Esophagus squamous epithelium (tissue), 5 donors: ENCODE measurements at regions not wholly inside any gene's neighbourhood (a gene's known extent, or its start where the extent isn't known, plus 50 kb on each side); places are given as distances from the start of the nearest gene placed in this dataset.

ENCODE experiments used
- DNase-seq: peaks from one replicate; lab custom pipeline; 2025; lab: John Stamatoyannopoulos, UW
- H3K27ac ChIP-seq, 4 donors: fragments of 200-600 bp; sonication (generic); one replicate each; pipeline ENCODE4 v1.5.1; 2016 to 2019; ENCODE audit warnings: mild to moderate bottlenecking in 1 of 4
- H3K27me3 ChIP-seq, 4 donors: fragments of 200-600 bp; sonication (generic); 1 replicate in 3 of 4; 2 replicates in 1 of 4; pipeline versions ENCODE4 v1.5.1 to v1.6.0; 2017 to 2021; ENCODE audit warnings: antibody characterized with exemption in 1 of 4
- H3K36me3 ChIP-seq, 3 donors: fragments of 200-600 bp; sonication (generic); one replicate each; pipeline ENCODE4 v1.5.1; 2016 to 2019
- H3K4me1 ChIP-seq, 3 donors: fragments of 200-600 bp; sonication (generic); one replicate each; pipeline ENCODE4 v1.5.1; 2017 to 2019
- H3K4me3 ChIP-seq, 4 donors: fragments of 200-600 bp; sonication (generic); 1 replicate in 3 of 4; 2 replicates in 1 of 4; pipeline ENCODE4 v1.5.1; 2016 to 2019; ENCODE audit warnings: mild to moderate bottlenecking in 2 of 4, moderate library complexity in 1 of 4
- H3K9me3 ChIP-seq, 3 donors: fragments of 200-600 bp; sonication (generic); one replicate each; pipeline ENCODE4 v1.5.1; 2016 to 2019
- CTCF ChIP-seq, 6 experiments: fragments of 450-650 bp in 4 of 6; fragments of 200-600 bp in 2 of 6; sonication (generic) in 2 of 6; IDR thresholded peaks; one replicate each; pipeline ENCODE4 v1.5.1; 2016 to 2019; ENCODE audit warnings: antibody characterized with exemption in 6 of 6, mild to moderate bottlenecking in 4 of 6, moderate library complexity in 4 of 6
- POLR2A ChIP-seq, 4 donors: fragments of 450-650 bp; IDR thresholded peaks; one replicate each; pipeline ENCODE4 v1.6.1; 2017; ENCODE audit warnings: antibody characterized with exemption in 4 of 4, mild to moderate bottlenecking in 4 of 4, moderate library complexity in 3 of 4
- WGBS, 2 donors: methylation state at CpG; one replicate each; pipeline ENCODE4 v1.1.5; 2018; 5-methylcytosine and 5-hydroxymethylcytosine counted together
- intact Hi-C: fragments of 100-400 bp; cut with DNase I; formaldehyde crosslinking; loops from one replicate; pipeline ENCODE4 v1.15.0; 2022
- donor health status: DM: yes; HTN: yes; CAD: no.

GRCh38 chr7:96638669-96639068 is 71.0 kb downstream of the SEM1 start:
- 76 to 85% methylated on average over 1 of the region's 1 CpG for WGBS, 2 donors
- H3K4me3 ChIP-seq = no peak overlapping the region
- H3K4me1 ChIP-seq = no peaks in the 10 kb centered on the region
- TF ChIP-seq POLR2A (IDR thresholded peaks at IDR 0.05) (no peak), CTCF (IDR thresholded peaks at IDR 0.05) (no peak)
- H3K27ac ChIP-seq = no peak overlapping the region
- no peaks in the 10 kb centered on the region for H3K9me3 ChIP-seq
- intact Hi-C loops = no loop called here
- no peak for DNase-seq
- H3K27me3 ChIP-seq = no peaks in the 10 kb centered on the region
- H3K36me3 ChIP-seq = no peaks in the 10 kb centered on the region

GRCh38 chr7:96637522-96637921 is 72.1 kb downstream of the SEM1 start:
- Histone ChIP-seq H3K4me3 (no peak overlapping the region), H3K36me3 (no peaks in the 10 kb centered on the region), H3K4me1 (no peaks in the 10 kb centered on the region), H3K27ac (no peak overlapping the region), H3K9me3 (no peaks in the 10 kb centered on the region), H3K27me3 (no peaks in the 10 kb centered on the region)
- TF ChIP-seq POLR2A (IDR thresholded peaks at IDR 0.05) (no peak), CTCF (IDR thresholded peaks at IDR 0.05) (no peak)
- intact Hi-C loops = no loop called here
- no peak for DNase-seq

GRCh38 chr7:96636979-96637378 is 72.7 kb downstream of the SEM1 start:
- Histone ChIP-seq H3K4me1 (no peaks in the 10 kb centered on the region), H3K36me3 (no peaks in the 10 kb centered on the region), H3K27ac (no peak overlapping the region), H3K9me3 (no peaks in the 10 kb centered on the region), H3K27me3 (no peaks in the 10 kb centered on the region), H3K4me3 (no peak overlapping the region)
- TF ChIP-seq POLR2A (IDR thresholded peaks at IDR 0.05) = no peak
- no peak for TF ChIP-seq CTCF (IDR thresholded peaks at IDR 0.05)
- no peak for DNase-seq
- 80 to 81% methylated on average over 3 of the region's 3 CpGs for WGBS, 2 donors
- intact Hi-C loops = no loop called here

GRCh38 chr7:96636342-96636860 is 73.2 kb downstream of the SEM1 start:
- no peak overlapping the region for H3K27ac ChIP-seq
- no peak for DNase-seq
- intact Hi-C loops = no loop called here
- no peaks in the 10 kb centered on the region for H3K4me1 ChIP-seq
- no peaks in the 10 kb centered on the region for H3K9me3 ChIP-seq
- no peaks in the 10 kb centered on the region for H3K27me3 ChIP-seq
- TF ChIP-seq POLR2A (IDR thresholded peaks at IDR 0.05) = no peak
- TF ChIP-seq CTCF (IDR thresholded peaks at IDR 0.05) = no peak
- no peak overlapping the region for H3K4me3 ChIP-seq
- 56 to 69% methylated on average over 1 of the region's 1 CpG for WGBS, 2 donors
- H3K36me3 ChIP-seq = no peaks in the 10 kb centered on the region

GRCh38 chr7:96629884-96630283 is 79.8 kb downstream of the SEM1 start:
- Histone ChIP-seq H3K36me3 (no peaks in the 10 kb centered on the region), H3K27ac (no peak overlapping the region), H3K4me1 (no peaks in the 10 kb centered on the region), H3K9me3 (no peaks in the 10 kb centered on the region), H3K27me3 (no peaks in the 10 kb centered on the region), H3K4me3 (no peak overlapping the region)
- intact Hi-C loops = no loop called here
- TF ChIP-seq CTCF (IDR thresholded peaks at IDR 0.05) (no peak), POLR2A (IDR thresholded peaks at IDR 0.05) (no peak)
- WGBS, 2 donors = no CpG with 5 or more reads among the region's 2 CpGs
- no peak for DNase-seq
